K562 (cell line): ENCODE measurements at regions not wholly inside any gene's neighbourhood (a gene's known extent, or its start where the extent isn't known, plus 50 kb on each side); places are given as distances from the start of the nearest gene placed in this dataset.

ENCODE experiments used
- ATAC-seq: fragments of 200-7000 bp; cut with Tn5 transposase; 3 replicates; pipeline ENCODE4 v1.9.1; 2020; ENCODE audit warnings: moderate library complexity
- BruUV-seq: library from RNA; stranded (reverse); fragments of 400-500 nt; replicated peaks from 2 replicates; lab custom pipeline; 2021; lab: Mats Ljungman, UMichigan
- CTCF ChIA-PET: fragments of 300-600 bp; formaldehyde crosslinking; extraction: SDS; loops from one replicate; lab custom pipeline; 2021; ENCODE audit warnings: low intra/inter-chr PET ratio; lab: Yijun Ruan, JAX
- POLR2A ChIA-PET: fragments of 300-600, 350-650 bp; sonication (Branson Sonifier 250); formaldehyde crosslinking; extraction: SDS; loops from one replicate; lab custom pipeline; 2021; ENCODE audit warnings: antibody characterized with exemption, inconsistent platforms; lab: Yijun Ruan, JAX
- DNase-seq, 4 experiments: peaks; one replicate each; pipeline versions ENCODE4 v3.0.0 to v3.0.0-alpha.2; 2011 to 2018; ENCODE audit warnings: low spot score in 3 of 4, mixed read lengths in 3 of 4; ENCODE audit errors: extremely low read depth in 1 of 4
- FAIRE-seq: peaks from 2 replicates; lab custom pipeline; 2011; peaks lifted over from hg19 to GRCh38; lab: Jason Lieb, UNC
- H2AFZ ChIP-seq: 2 replicates; pipeline ENCODE4 v1.6.0; 2011; ENCODE audit warnings: low read depth, low read length, control low read depth, inconsistent platforms
- H3K27ac ChIP-seq: fragments of 200-600 bp; 3 replicates; pipeline ENCODE4 v1.8.0; 2011; ENCODE audit warnings: low read depth, mild to moderate bottlenecking, control low read depth, inconsistent platforms, low read length, moderate library complexity, mixed read lengths; ENCODE audit errors: extremely low read depth
- H3K27me3 ChIP-seq, 2 experiments: fragments of 300-600 bp in 1 of 2; 2 replicates in 1 of 2; 3 replicates in 1 of 2; pipeline versions ENCODE4 v1.6.0 to v1.8.0; 2011; ENCODE audit warnings: inconsistent platforms in 2 of 2, low read length in 2 of 2, mild to moderate bottlenecking in 1 of 2, mixed read lengths in 1 of 2, moderate library complexity in 1 of 2; ENCODE audit not compliant: control insufficient read depth in 2 of 2, insufficient read depth in 2 of 2
- H3K36me3 ChIP-seq: fragments of 300-600 bp; 3 replicates; pipeline ENCODE4 v1.8.0; 2011; ENCODE audit warnings: mild to moderate bottlenecking, low read length, inconsistent platforms; ENCODE audit not compliant: control insufficient read depth, insufficient read depth
- H3K4me1 ChIP-seq, 2 experiments: fragments of 200-600 bp in 1 of 2; replicated peaks in 1 of 2; 2 replicates in 1 of 2; 3 replicates in 1 of 2; pipeline versions ENCODE4 v1.5.1 to v1.8.0; 2011; ENCODE audit warnings: inconsistent platforms in 2 of 2, low read length in 2 of 2, mild to moderate bottlenecking in 1 of 2, mixed read lengths in 1 of 2, moderate library complexity in 1 of 2; ENCODE audit not compliant: control insufficient read depth in 2 of 2, insufficient read depth in 2 of 2
- H3K4me2 ChIP-seq: 2 replicates; pipeline ENCODE4 v1.6.1; 2011; ENCODE audit warnings: low read length, control low read depth, inconsistent platforms, mixed read lengths; ENCODE audit not compliant: insufficient read depth
- H3K4me3 ChIP-seq: fragments of 200-600 bp; sonication (generic), shearing (Covaris generic); 2 replicates; pipeline ENCODE4 v1.5.1; 2016; ENCODE audit warnings: control low read depth, inconsistent platforms
- H3K79me2 ChIP-seq: fragments of 200-600 bp; 3 replicates; pipeline ENCODE4 v1.8.0; 2011; ENCODE audit warnings: low read length, inconsistent platforms; ENCODE audit not compliant: control insufficient read depth, insufficient read depth
- H3K9ac ChIP-seq, 2 experiments: 2 replicates each; pipeline versions ENCODE4 v1.6.0 to v1.6.1; 2011; ENCODE audit warnings: low read depth in 2 of 2, low read length in 2 of 2, control low read depth in 1 of 2, inconsistent platforms in 1 of 2, mild to moderate bottlenecking in 1 of 2, mixed read lengths in 1 of 2; ENCODE audit not compliant: insufficient read depth in 1 of 2
- H3K9me1 ChIP-seq: one replicate; pipeline ENCODE4 v1.6.0; 2011; ENCODE audit warnings: inconsistent platforms, mild to moderate bottlenecking, low read length, moderate library complexity; ENCODE audit not compliant: control insufficient read depth, insufficient read depth
- H3K9me3 ChIP-seq: replicated peaks from 2 replicates; pipeline ENCODE4 v1.5.1; 2011; ENCODE audit warnings: low read depth, low read length, inconsistent platforms; ENCODE audit not compliant: control insufficient read depth, insufficient read depth
- H4K20me1 ChIP-seq: replicated peaks from 2 replicates; pipeline ENCODE4 v1.6.1; 2011; ENCODE audit warnings: low read length, inconsistent platforms, mixed read lengths; ENCODE audit not compliant: control insufficient read depth, insufficient read depth
- ARID2 ChIP-seq: fragments of 450-650 bp; IDR thresholded peaks from 2 replicates; pipeline ENCODE4 v1.6.1; 2017; ENCODE audit warnings: antibody characterized with exemption, mild to moderate bottlenecking
- GTF2A2 ChIP-seq: IDR thresholded peaks from 2 replicates; pipeline ENCODE4 v1.6.1; 2016; ENCODE audit warnings: mild to moderate bottlenecking, missing genetic modification characterization, missing compliant biosample characterization
- HSF4 ChIP-seq: fragments of 250-450 bp; sonication (Bioruptor Pico); IDR thresholded peaks from 2 replicates; pipeline ENCODE4 v2.1.2; 2022; ENCODE audit warnings: mild to moderate bottlenecking, moderate library complexity, borderline replicate concordance
- NCOA2 ChIP-seq, 2 experiments: fragments of 450-650 bp; IDR thresholded peaks; 2 replicates each; pipeline ENCODE4 v1.6.1; 2018; ENCODE audit warnings: mild to moderate bottlenecking in 2 of 2, moderate library complexity in 1 of 2; ENCODE audit not compliant: partially characterized antibody in 2 of 2
- NELFE ChIP-seq: IDR thresholded peaks from 2 replicates; pipeline ENCODE4 v1.6.1; 2011; ENCODE audit warnings: mild to moderate bottlenecking; ENCODE audit not compliant: insufficient read depth, insufficient read length
- PHF20 ChIP-seq: fragments of 450-650 bp; IDR thresholded peaks from 2 replicates; pipeline ENCODE4 v1.6.1; 2018; ENCODE audit not compliant: partially characterized antibody
- SUPT5H ChIP-seq: fragments of 450-650 bp; IDR thresholded peaks from 2 replicates; pipeline ENCODE4 v1.6.1; 2016
- ZNF212 ChIP-seq: fragments of 450-650 bp; formaldehyde crosslinking; IDR thresholded peaks from 2 replicates; pipeline ENCODE4 v1.4.0; 2020; ENCODE audit warnings: mild to moderate bottlenecking
- WGBS: fragments of 100-300 bp; shearing (Covaris generic); methylation state at CpG from one replicate; pipeline ENCODE4 v1.1.6; 2016; ENCODE audit warnings: low coverage, mixed read lengths; ENCODE audit not compliant: insufficient coverage; ENCODE audit errors: missing lambda C conversion rate; 5-methylcytosine and 5-hydroxymethylcytosine counted together
- in situ Hi-C: fragments of 300-500 bp; cut with MboI; formaldehyde crosslinking; loops from 4 replicates; pipeline ENCODE4 v1.15.0; 2018; ENCODE audit warnings: inconsistent platforms, mixed read lengths
- intact Hi-C: fragments of 100-400 bp; cut with micrococcal nuclease; formaldehyde crosslinking; loops from 2 replicates; pipeline ENCODE4 v1.14.2; 2022
- TF ChIP-seq, protein P1 (sequence below), 2 experiments: fragments of 450-650 bp; formaldehyde crosslinking in 1 of 2; IDR thresholded peaks; 2 replicates each; pipeline versions ENCODE4 v1.4.0 to v1.6.1; 2014 to 2020; ENCODE audit warnings: mild to moderate bottlenecking in 2 of 2, borderline replicate concordance in 1 of 2, low read depth in 1 of 2
- TF ChIP-seq, protein P2 (sequence below): fragments of 250-450 bp; sonication (Bioruptor Pico); IDR thresholded peaks from 2 replicates; pipeline ENCODE4 v1.8.0; 2022; ENCODE audit warnings: moderate library complexity, mild to moderate bottlenecking, inconsistent platforms
- TF ChIP-seq, protein P3 (sequence below): fragments of 250-450 bp; sonication (Bioruptor Pico); IDR thresholded peaks from 2 replicates; pipeline ENCODE4 v1.8.0; 2021; ENCODE audit warnings: moderate library complexity, mild to moderate bottlenecking, inconsistent platforms

DNA sequence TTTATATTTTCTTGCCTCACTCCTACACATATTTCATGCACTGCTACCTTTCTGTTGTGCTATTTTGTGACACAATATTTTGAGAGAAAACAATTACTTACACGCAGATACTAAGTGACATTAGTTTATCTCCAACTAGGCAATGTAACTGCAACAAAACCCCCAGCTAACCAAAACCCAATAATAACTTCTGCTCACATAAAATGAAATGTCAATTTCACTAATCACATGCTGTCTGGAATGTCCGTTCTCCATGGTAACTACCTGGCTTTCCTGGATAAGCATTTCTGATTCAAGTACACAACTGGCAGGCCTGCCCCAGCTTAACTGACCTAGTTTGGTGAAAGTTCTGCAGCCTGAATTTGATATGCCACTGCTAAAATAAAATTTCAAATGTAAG, 313.5 kb downstream of the TMA16 start:
- no TSS peak for BruUV-seq
- intact Hi-C loops (no loop called here), in situ Hi-C loops (no loop called here)
- no peak overlapping the region for H3K9ac ChIP-seq
- H3K4me3 ChIP-seq, result no peak overlapping the region
- FAIRE-seq (no peak), ATAC-seq (no peak), DNase-seq (no peak)
- H2AFZ ChIP-seq, result no peak overlapping the region
- no peaks in the 10 kb centered on the region for H3K4me1 ChIP-seq
- H3K9me3 ChIP-seq, result no peaks in the 10 kb centered on the region
- H3K36me3 ChIP-seq, result no peaks in the 10 kb centered on the region
- WGBS, result 0% methylated on average over 2 of the region's 2 CpGs
- no peaks in the 10 kb centered on the region for H3K9me1 ChIP-seq
- no peak overlapping the region for H3K4me2 ChIP-seq
- ChIA-PET CTCF (no interaction called here), POLR2A (no interaction called here)
- no peaks in the 10 kb centered on the region for H3K79me2 ChIP-seq
- H3K27me3 ChIP-seq, result no peaks in the 10 kb centered on the region
- no peaks in the 10 kb centered on the region for H4K20me1 ChIP-seq
- H3K27ac ChIP-seq, result no peak overlapping the region
- TF ChIP-seq, protein P1, sequence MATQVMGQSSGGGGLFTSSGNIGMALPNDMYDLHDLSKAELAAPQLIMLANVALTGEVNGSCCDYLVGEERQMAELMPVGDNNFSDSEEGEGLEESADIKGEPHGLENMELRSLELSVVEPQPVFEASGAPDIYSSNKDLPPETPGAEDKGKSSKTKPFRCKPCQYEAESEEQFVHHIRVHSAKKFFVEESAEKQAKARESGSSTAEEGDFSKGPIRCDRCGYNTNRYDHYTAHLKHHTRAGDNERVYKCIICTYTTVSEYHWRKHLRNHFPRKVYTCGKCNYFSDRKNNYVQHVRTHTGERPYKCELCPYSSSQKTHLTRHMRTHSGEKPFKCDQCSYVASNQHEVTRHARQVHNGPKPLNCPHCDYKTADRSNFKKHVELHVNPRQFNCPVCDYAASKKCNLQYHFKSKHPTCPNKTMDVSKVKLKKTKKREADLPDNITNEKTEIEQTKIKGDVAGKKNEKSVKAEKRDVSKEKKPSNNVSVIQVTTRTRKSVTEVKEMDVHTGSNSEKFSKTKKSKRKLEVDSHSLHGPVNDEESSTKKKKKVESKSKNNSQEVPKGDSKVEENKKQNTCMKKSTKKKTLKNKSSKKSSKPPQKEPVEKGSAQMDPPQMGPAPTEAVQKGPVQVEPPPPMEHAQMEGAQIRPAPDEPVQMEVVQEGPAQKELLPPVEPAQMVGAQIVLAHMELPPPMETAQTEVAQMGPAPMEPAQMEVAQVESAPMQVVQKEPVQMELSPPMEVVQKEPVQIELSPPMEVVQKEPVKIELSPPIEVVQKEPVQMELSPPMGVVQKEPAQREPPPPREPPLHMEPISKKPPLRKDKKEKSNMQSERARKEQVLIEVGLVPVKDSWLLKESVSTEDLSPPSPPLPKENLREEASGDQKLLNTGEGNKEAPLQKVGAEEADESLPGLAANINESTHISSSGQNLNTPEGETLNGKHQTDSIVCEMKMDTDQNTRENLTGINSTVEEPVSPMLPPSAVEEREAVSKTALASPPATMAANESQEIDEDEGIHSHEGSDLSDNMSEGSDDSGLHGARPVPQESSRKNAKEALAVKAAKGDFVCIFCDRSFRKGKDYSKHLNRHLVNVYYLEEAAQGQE (IDR thresholded peaks at IDR 0.05; ENCODE audit: borderline replicate concordance), result no peak
- TF ChIP-seq, protein P1 (CRISPR knock-in tag; IDR thresholded peaks at IDR 0.05; ENCODE audit: low read depth), result no peak
- TF ChIP-seq HSF4 (CRISPR knock-in tag), result no peak
- TF ChIP-seq PHF20, result no peak
- TF ChIP-seq GTF2A2 (tag), result no peak
- TF ChIP-seq SUPT5H, result no peak
- TF ChIP-seq, protein P2, sequence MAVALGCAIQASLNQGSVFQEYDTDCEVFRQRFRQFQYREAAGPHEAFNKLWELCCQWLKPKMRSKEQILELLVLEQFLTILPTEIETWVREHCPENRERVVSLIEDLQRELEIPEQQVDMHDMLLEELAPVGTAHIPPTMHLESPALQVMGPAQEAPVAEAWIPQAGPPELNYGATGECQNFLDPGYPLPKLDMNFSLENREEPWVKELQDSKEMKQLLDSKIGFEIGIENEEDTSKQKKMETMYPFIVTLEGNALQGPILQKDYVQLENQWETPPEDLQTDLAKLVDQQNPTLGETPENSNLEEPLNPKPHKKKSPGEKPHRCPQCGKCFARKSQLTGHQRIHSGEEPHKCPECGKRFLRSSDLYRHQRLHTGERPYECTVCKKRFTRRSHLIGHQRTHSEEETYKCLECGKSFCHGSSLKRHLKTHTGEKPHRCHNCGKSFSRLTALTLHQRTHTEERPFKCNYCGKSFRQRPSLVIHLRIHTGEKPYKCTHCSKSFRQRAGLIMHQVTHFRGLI (CRISPR knock-in tag), result no peak
- no peak for TF ChIP-seq NCOA2 (IDR thresholded peaks at IDR 0.05; ENCODE audit: partially characterized antibody in 2 of 2)
- no peak for TF ChIP-seq NELFE
- TF ChIP-seq ARID2, result no peak
- TF ChIP-seq ZNF212 (CRISPR knock-in tag), result no peak
- TF ChIP-seq, protein P3, sequence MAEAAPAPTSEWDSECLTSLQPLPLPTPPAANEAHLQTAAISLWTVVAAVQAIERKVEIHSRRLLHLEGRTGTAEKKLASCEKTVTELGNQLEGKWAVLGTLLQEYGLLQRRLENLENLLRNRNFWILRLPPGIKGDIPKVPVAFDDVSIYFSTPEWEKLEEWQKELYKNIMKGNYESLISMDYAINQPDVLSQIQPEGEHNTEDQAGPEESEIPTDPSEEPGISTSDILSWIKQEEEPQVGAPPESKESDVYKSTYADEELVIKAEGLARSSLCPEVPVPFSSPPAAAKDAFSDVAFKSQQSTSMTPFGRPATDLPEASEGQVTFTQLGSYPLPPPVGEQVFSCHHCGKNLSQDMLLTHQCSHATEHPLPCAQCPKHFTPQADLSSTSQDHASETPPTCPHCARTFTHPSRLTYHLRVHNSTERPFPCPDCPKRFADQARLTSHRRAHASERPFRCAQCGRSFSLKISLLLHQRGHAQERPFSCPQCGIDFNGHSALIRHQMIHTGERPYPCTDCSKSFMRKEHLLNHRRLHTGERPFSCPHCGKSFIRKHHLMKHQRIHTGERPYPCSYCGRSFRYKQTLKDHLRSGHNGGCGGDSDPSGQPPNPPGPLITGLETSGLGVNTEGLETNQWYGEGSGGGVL (CRISPR knock-in tag), result no peak
